GM12873 (cell line): ENCODE measurements at regions not wholly inside any gene's neighbourhood (a gene's known extent, or its start where the extent isn't known, plus 50 kb on each side); places are given as distances from the start of the nearest gene placed in this dataset.

Source experiments
- CTCF ChIP-seq: IDR thresholded peaks from 2 replicates; pipeline ENCODE4 v1.5.1; 2012; ENCODE audit warnings: low read depth, mild to moderate bottlenecking, moderate library complexity, low read length, control low read depth; ENCODE audit not compliant: insufficient read depth; ENCODE audit errors: missing control alignments

GRCh38 chr4:123229286-123229685 lies 167.3 kb upstream of the SPRY1 start:
- no peak for TF ChIP-seq CTCF

GRCh38 chr4:123230061-123230460 lies 166.5 kb upstream of the SPRY1 start:
- no peak for TF ChIP-seq CTCF

GRCh38 chr4:123232439-123232838 lies 164.2 kb upstream of the SPRY1 start:
- no peak for TF ChIP-seq CTCF

GRCh38 chr4:123233136-123233768 lies 163.3 kb upstream of the SPRY1 start:
- TF ChIP-seq CTCF = no peak

GRCh38 chr4:123234955-123235354 lies 161.6 kb upstream of the SPRY1 start:
- no peak for TF ChIP-seq CTCF

GRCh38 chr4:123235431-123235830 lies 161.2 kb upstream of the SPRY1 start:
- no peak for TF ChIP-seq CTCF

GRCh38 chr4:123236606-123237005 lies 160.0 kb upstream of the SPRY1 start:
- no peak for TF ChIP-seq CTCF
